Lower lobe of right lung (tissue), 2 donors: ENCODE measurements at regions not wholly inside any gene's neighbourhood (a gene's known extent, or its start where the extent isn't known, plus 50 kb on each side); places are given as distances from the start of the nearest gene placed in this dataset.
A peak's percentile ranks its signal among the peaks of the same experiment; 100 is the strongest.

ENCODE experiments used
- ATAC-seq, 2 donors: fragments of 200-7000 bp; cut with Tn5 transposase; one replicate each; pipeline ENCODE4 v1.9.1; 2020 to 2022; ENCODE audit warnings: mild to moderate bottlenecking in 2 of 2, moderate library complexity in 2 of 2
- DNase-seq: peaks from one replicate; pipeline ENCODE4 v3.0.0-alpha.2; 2020
- H3K27ac ChIP-seq: fragments of 200-600 bp; one replicate; pipeline ENCODE4 v1.8.0; 2022
- H3K27me3 ChIP-seq: fragments of 200-600 bp; one replicate; pipeline ENCODE4 v1.8.0; 2022; ENCODE audit warnings: low read depth
- H3K36me3 ChIP-seq: fragments of 200-600 bp; one replicate; pipeline ENCODE4 v1.8.0; 2022; ENCODE audit warnings: mild to moderate bottlenecking
- H3K4me1 ChIP-seq: fragments of 200-600 bp; one replicate; pipeline ENCODE4 v1.8.0; 2022
- H3K4me3 ChIP-seq: fragments of 200-600 bp; one replicate; pipeline ENCODE4 v1.8.0; 2022; ENCODE audit warnings: mild to moderate bottlenecking
- H3K9me3 ChIP-seq: fragments of 200-600 bp; one replicate; pipeline ENCODE4 v1.8.0; 2022
- intact Hi-C: fragments of 100-400 bp; cut with DNase I; formaldehyde crosslinking; loops from one replicate; pipeline ENCODE4 v1.11.0; 2022
- TF ChIP-seq, protein P1 (sequence below): fragments of 200-600 bp; IDR thresholded peaks from one replicate; pipeline ENCODE4 v1.8.0; 2022; ENCODE audit warnings: antibody characterized with exemption, mild to moderate bottlenecking
- donor health status: DM: no; HTN: yes; CAD: no; lungs with severe emphysema.

- Histone ChIP-seq H3K27me3 (no peaks in the 10 kb centered on the region), H3K4me1 (no peaks in the 10 kb centered on the region), H3K27ac (no peak overlapping the region), H3K4me3 (no peak overlapping the region), H3K36me3 (no peaks in the 10 kb centered on the region), H3K9me3 (no peaks in the 10 kb centered on the region)
- ATAC-seq (no peak), DNase-seq (no peak)
- intact Hi-C loops: no loop called here
- TF ChIP-seq, protein P1, sequence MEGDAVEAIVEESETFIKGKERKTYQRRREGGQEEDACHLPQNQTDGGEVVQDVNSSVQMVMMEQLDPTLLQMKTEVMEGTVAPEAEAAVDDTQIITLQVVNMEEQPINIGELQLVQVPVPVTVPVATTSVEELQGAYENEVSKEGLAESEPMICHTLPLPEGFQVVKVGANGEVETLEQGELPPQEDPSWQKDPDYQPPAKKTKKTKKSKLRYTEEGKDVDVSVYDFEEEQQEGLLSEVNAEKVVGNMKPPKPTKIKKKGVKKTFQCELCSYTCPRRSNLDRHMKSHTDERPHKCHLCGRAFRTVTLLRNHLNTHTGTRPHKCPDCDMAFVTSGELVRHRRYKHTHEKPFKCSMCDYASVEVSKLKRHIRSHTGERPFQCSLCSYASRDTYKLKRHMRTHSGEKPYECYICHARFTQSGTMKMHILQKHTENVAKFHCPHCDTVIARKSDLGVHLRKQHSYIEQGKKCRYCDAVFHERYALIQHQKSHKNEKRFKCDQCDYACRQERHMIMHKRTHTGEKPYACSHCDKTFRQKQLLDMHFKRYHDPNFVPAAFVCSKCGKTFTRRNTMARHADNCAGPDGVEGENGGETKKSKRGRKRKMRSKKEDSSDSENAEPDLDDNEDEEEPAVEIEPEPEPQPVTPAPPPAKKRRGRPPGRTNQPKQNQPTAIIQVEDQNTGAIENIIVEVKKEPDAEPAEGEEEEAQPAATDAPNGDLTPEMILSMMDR: no peak
Measured at GRCh38 chr7:42617071-42617765, 294.7 kb downstream of the C7orf25 start.

GRCh38 chr7:42614636-42615035, 297.2 kb downstream of the C7orf25 start:
- ATAC-seq: no peak
- no peaks in the 10 kb centered on the region for H3K27me3 ChIP-seq
- no peak overlapping the region for H3K4me3 ChIP-seq
- no peaks in the 10 kb centered on the region for H3K4me1 ChIP-seq
- intact Hi-C loops: no loop called here
- TF ChIP-seq, protein P1: no peak
- no peaks in the 10 kb centered on the region for H3K36me3 ChIP-seq
- no peak overlapping the region for H3K27ac ChIP-seq
- no peaks in the 10 kb centered on the region for H3K9me3 ChIP-seq
- DNase-seq: no peak

DNA sequence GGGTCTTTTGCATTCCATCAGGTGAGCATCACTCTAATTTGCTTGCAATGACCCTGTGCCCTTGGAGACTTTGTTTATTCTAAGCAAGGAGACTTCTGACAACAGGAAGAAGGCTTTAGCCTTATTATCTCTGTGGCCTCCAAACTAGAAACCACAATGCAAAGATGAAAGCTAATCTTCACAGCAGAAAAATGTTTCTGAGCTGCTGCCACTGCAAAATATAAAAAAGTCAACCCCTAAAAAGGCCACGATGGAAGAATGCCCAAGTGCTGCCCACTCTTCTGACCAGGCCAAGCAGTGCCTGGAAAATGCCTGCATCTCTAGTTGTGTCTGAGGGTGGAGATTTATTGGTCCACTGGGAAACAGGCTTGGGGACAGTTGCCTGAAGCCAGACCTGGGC, 299.9 kb downstream of the C7orf25 start:
- Histone ChIP-seq H3K4me1 (no peaks in the 10 kb centered on the region), H3K27ac (no peak overlapping the region), H3K36me3 (no peaks in the 10 kb centered on the region), H3K9me3 (no peaks in the 10 kb centered on the region), H3K4me3 (no peak overlapping the region), H3K27me3 (no peaks in the 10 kb centered on the region)
- DNase-seq (no peak), ATAC-seq (no peak)
- TF ChIP-seq, protein P1: no peak
- intact Hi-C loops: no loop called here

- no peak for ATAC-seq
Measured at GRCh38 chr7:42611289-42611928, 300.5 kb downstream of the C7orf25 start.

GRCh38 chr7:42606193-42606905, 305.5 kb downstream of the C7orf25 start:
- ATAC-seq (peak in 1 of 2 donors; percentile 59), DNase-seq (no peak)
- Histone ChIP-seq H3K36me3 (no peaks in the 10 kb centered on the region), H3K4me1 (no peaks in the 10 kb centered on the region), H3K4me3 (no peak overlapping the region), H3K27ac (no peak overlapping the region), H3K9me3 (no peaks in the 10 kb centered on the region), H3K27me3 (no peaks in the 10 kb centered on the region)
- TF ChIP-seq, protein P1: no peak
- intact Hi-C loops: no loop called here

More at GRCh38 chr7:42611289-42611928, 300.5 kb downstream of the C7orf25 start:
- Histone ChIP-seq H3K27ac (no peak overlapping the region), H3K4me3 (no peak overlapping the region), H3K36me3 (no peaks in the 10 kb centered on the region), H3K4me1 (no peaks in the 10 kb centered on the region), H3K9me3 (no peaks in the 10 kb centered on the region), H3K27me3 (no peaks in the 10 kb centered on the region)
- intact Hi-C loops: no loop called here
- TF ChIP-seq, protein P1: no peak
- DNase-seq: no peak
